Loucy (cell line): ENCODE measurements at regions not wholly inside any gene's neighbourhood (a gene's known extent, or its start where the extent isn't known, plus 50 kb on each side); places are given as distances from the start of the nearest gene placed in this dataset.

Experiments used
- H2AFZ ChIP-seq: fragments of 200-600 bp; sonication (generic); 2 replicates; pipeline ENCODE4 v1.6.0; 2016; ENCODE audit warnings: antibody characterized with exemption, mild to moderate bottlenecking, low read length, moderate library complexity
- H3F3A ChIP-seq: fragments of 200-600 bp; 2 replicates; pipeline ENCODE4 v1.6.0; 2016; ENCODE audit warnings: antibody characterized with exemption, low read depth, mild to moderate bottlenecking
- H3K27me3 ChIP-seq: fragments of 200-600 bp; sonication (generic); 2 replicates; pipeline ENCODE4 v1.6.1; 2014; ENCODE audit warnings: low read length, mild to moderate bottlenecking; ENCODE audit not compliant: insufficient read depth, poor library complexity, severe bottlenecking
- H3K36me3 ChIP-seq: fragments of 200-600 bp; sonication (generic); 2 replicates; pipeline ENCODE4 v1.6.1; 2016; ENCODE audit warnings: low read length; ENCODE audit not compliant: insufficient read depth
- H3K4me1 ChIP-seq: fragments of 200-600 bp; sonication (generic); 2 replicates; pipeline ENCODE4 v1.5.1; 2014; ENCODE audit warnings: low read length, mild to moderate bottlenecking; ENCODE audit not compliant: insufficient read depth, poor library complexity, severe bottlenecking
- H3K4me2 ChIP-seq: fragments of 200-600 bp; sonication (generic); 2 replicates; pipeline ENCODE4 v1.6.0; 2014; ENCODE audit warnings: antibody characterized with exemption, low read length, low read depth, mild to moderate bottlenecking; ENCODE audit not compliant: poor library complexity, severe bottlenecking
- H3K4me3 ChIP-seq: fragments of 200-600 bp; sonication (generic); 2 replicates; pipeline ENCODE4 v1.5.1; 2014; ENCODE audit warnings: low read length, mild to moderate bottlenecking, mixed read lengths; ENCODE audit not compliant: poor library complexity, severe bottlenecking
- H3K79me2 ChIP-seq: fragments of 200-600 bp; sonication (generic); 2 replicates; pipeline ENCODE4 v1.6.1; 2014; ENCODE audit warnings: low read length; ENCODE audit not compliant: insufficient read depth
- H3K9ac ChIP-seq: fragments of 200-600 bp; sonication (generic); 2 replicates; pipeline ENCODE4 v1.6.0; 2014; ENCODE audit warnings: mild to moderate bottlenecking, low read depth, low read length, moderate library complexity; ENCODE audit not compliant: poor library complexity, severe bottlenecking
- H3K9me2 ChIP-seq: fragments of 200-600 bp; sonication (generic); replicated peaks from 2 replicates; pipeline ENCODE4 v1.6.1; 2016; ENCODE audit warnings: low read depth, low read length, mixed read lengths
- H3K9me3 ChIP-seq: fragments of 200-600 bp; sonication (generic); 2 replicates; pipeline ENCODE4 v1.6.1; 2014; ENCODE audit warnings: mild to moderate bottlenecking, antibody characterized with exemption, low read length, low read depth; ENCODE audit not compliant: insufficient read depth
- H4K20me1 ChIP-seq: fragments of 200-600 bp; sonication (generic); 2 replicates; pipeline ENCODE4 v1.6.0; 2014; ENCODE audit warnings: antibody characterized with exemption, low read length, mild to moderate bottlenecking; ENCODE audit not compliant: insufficient read depth, poor library complexity, severe bottlenecking
- EZH2phosphoT487 ChIP-seq: fragments of 200-600 bp; IDR thresholded peaks from 2 replicates; pipeline ENCODE4 v1.6.1; 2018; ENCODE audit warnings: antibody characterized with exemption, mild to moderate bottlenecking, moderate library complexity, borderline replicate concordance
- TF ChIP-seq, protein P1 (sequence below): fragments of 200-600 bp; sonication (generic); conservative IDR thresholded peaks from 2 replicates; pipeline ENCODE4 v1.5.1; 2014; ENCODE audit warnings: mild to moderate bottlenecking, antibody characterized with exemption, low read length

DNA sequence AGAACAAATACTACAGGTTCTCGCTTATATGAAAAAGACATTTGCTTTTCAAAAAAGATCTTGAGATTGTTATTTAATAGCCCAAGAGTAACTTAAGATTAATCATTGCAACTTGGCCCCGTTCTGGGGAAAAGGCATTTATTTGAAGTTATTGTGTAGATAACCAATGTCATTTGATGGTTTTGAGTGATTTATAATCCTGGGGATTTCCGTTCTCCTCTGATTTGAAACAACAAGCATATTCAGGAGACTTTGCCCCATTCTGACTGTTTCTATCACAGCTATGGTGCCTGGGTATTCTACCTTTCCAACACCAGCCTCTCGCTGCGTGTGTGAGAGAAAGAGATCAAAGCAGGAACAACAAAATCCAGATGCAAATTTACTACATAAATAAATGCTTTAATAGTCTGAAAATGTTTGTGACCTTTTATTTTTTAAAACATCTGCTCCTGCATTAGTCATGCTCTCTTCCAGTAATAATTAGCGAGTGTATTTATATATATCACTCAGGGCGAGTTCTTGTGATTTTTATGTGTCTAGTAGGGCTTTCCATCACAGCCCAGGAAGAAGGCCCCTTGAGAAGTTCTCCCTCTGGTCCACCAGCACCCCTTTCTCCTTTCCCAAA lies 197.9 kb upstream of the FOXQ1 start:
- Histone ChIP-seq H4K20me1 (no peaks in the 10 kb centered on the region), H3K4me1 (no peaks in the 10 kb centered on the region)
- TF ChIP-seq EZH2phosphoT487, result no peak
- TF ChIP-seq, protein P1, sequence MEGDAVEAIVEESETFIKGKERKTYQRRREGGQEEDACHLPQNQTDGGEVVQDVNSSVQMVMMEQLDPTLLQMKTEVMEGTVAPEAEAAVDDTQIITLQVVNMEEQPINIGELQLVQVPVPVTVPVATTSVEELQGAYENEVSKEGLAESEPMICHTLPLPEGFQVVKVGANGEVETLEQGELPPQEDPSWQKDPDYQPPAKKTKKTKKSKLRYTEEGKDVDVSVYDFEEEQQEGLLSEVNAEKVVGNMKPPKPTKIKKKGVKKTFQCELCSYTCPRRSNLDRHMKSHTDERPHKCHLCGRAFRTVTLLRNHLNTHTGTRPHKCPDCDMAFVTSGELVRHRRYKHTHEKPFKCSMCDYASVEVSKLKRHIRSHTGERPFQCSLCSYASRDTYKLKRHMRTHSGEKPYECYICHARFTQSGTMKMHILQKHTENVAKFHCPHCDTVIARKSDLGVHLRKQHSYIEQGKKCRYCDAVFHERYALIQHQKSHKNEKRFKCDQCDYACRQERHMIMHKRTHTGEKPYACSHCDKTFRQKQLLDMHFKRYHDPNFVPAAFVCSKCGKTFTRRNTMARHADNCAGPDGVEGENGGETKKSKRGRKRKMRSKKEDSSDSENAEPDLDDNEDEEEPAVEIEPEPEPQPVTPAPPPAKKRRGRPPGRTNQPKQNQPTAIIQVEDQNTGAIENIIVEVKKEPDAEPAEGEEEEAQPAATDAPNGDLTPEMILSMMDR, result no peak

DNA sequence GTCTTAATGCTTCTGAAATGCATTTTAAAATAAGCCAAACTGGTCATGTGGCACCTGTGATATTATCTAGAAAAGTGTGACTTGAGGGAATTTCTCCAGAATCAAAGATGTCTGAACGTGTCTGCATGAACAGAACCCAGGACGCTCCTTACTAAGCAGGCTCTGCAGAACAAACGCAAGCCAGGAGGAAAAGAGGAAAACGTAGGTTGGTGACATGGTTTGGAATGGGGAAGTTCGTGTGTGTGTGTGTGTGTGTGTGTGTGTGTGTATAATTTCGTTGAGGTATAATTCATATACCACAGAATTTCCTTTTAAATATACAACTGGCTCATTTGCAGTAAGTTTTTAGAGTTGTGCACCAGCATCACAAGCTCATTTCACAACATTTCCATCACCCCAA lies 200.5 kb upstream of the FOXQ1 start:
- Histone ChIP-seq H3K9me2 (no peaks in the 10 kb centered on the region), H4K20me1 (no peaks in the 10 kb centered on the region), H3K36me3 (no peaks in the 10 kb centered on the region), H2AFZ (no peak overlapping the region), H3K9me3 (no peaks in the 10 kb centered on the region), H3K4me1 (no peaks in the 10 kb centered on the region), H3K4me2 (no peak overlapping the region), H3K27me3 (no peaks in the 10 kb centered on the region), H3K4me3 (no peak overlapping the region), H3K9ac (no peak overlapping the region), H3F3A (no peaks in the 10 kb centered on the region), H3K79me2 (no peaks in the 10 kb centered on the region)
- TF ChIP-seq EZH2phosphoT487, result no peak
- TF ChIP-seq, protein P1, result no peak

More for the DNA sequence above, 197.9 kb upstream of the FOXQ1 start:
- H3K9ac ChIP-seq, result no peak overlapping the region
- no peaks in the 10 kb centered on the region for H3K79me2 ChIP-seq
- H2AFZ ChIP-seq, result no peak overlapping the region
- H3K4me3 ChIP-seq, result no peak overlapping the region
- H3K27me3 ChIP-seq, result no peaks in the 10 kb centered on the region
- H3K4me2 ChIP-seq, result no peak overlapping the region
- no peaks in the 10 kb centered on the region for H3K9me2 ChIP-seq
- no peaks in the 10 kb centered on the region for H3K36me3 ChIP-seq
- H3F3A ChIP-seq, result no peaks in the 10 kb centered on the region
- H3K9me3 ChIP-seq, result no peaks in the 10 kb centered on the region

DNA sequence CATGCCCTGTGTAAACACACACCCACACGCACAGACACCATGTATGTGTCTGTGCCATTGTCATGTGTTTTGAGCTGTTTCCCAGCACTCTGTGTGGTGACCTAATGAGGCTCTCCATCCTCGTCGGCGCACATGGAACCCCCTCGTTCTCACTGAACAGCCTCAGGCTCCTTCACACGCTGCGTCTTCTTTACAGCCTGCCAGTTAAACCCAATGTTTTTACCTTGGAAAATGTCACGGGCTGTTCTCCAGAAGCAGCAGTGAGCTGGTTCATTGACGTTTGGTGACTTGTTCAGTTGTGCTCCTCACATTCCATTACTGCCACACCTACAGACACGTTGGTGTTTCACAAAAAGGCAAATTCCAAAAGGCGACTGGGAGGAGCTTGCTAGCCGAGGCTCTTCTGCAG lies 201.0 kb upstream of the FOXQ1 start:
- Histone ChIP-seq H4K20me1 (no peaks in the 10 kb centered on the region), H3K4me1 (no peaks in the 10 kb centered on the region), H3K9ac (no peak overlapping the region), H3K27me3 (no peaks in the 10 kb centered on the region), H3F3A (no peaks in the 10 kb centered on the region), H3K79me2 (no peaks in the 10 kb centered on the region), H3K9me3 (no peaks in the 10 kb centered on the region), H3K4me3 (no peak overlapping the region), H3K9me2 (no peaks in the 10 kb centered on the region), H2AFZ (no peak overlapping the region), H3K4me2 (no peak overlapping the region), H3K36me3 (no peaks in the 10 kb centered on the region)
- TF ChIP-seq, protein P1, result no peak
- no peak for TF ChIP-seq EZH2phosphoT487
